ENCODE measurements at regions not wholly inside any gene's neighbourhood (a gene's known extent, or its start where the extent isn't known, plus 50 kb on each side); places are given as distances from the start of the nearest gene placed in this dataset.

- Histone ChIP-seq H3K36me3 (no peaks in the 10 kb centered on the region), H3K4me1 (no peaks in the 10 kb centered on the region), H3K9me3 (no peaks in the 10 kb centered on the region), H3K27ac (no peak overlapping the region), H3K4me3 (no peak overlapping the region), H3K27me3 (no peaks in the 10 kb centered on the region)
- in situ Hi-C loops (cut with MboI; ENCODE audit: low sequenced_read_pairs in 4 of 4): no loop called here
- TF ChIP-seq CTCF (IDR thresholded peaks at IDR 0.05 in 4 of 5, conservative IDR thresholded peaks at IDR 0.05 in 1 of 5) (no peak), POLR2A (IDR thresholded peaks at IDR 0.05) (no peak)
- intact Hi-C loops (cut with DNase I; ENCODE audit: low total_unique reads): no loop called here
- ATAC-seq: no peak
- no peak for DNase-seq
Observed at GRCh38 chrY:21146331-21146730, 364.8 kb upstream of the RBMY1B start.

GRCh38 chrY:21149971-21150370 lies 361.2 kb upstream of the RBMY1B start:
- in situ Hi-C loops (cut with MboI; ENCODE audit: low sequenced_read_pairs in 4 of 4): loop anchor here in 1 of 4 donors (25.0 kb wide), 1 partner anchor 88 kb away; no protein-coding TSS in a partner anchor
- ATAC-seq (no peak), DNase-seq (no peak)
- H3K4me3 ChIP-seq: no peak overlapping the region
- TF ChIP-seq POLR2A (IDR thresholded peaks at IDR 0.05): no peak
- H3K36me3 ChIP-seq: no peaks in the 10 kb centered on the region
- no peaks in the 10 kb centered on the region for H3K27me3 ChIP-seq
- H3K4me1 ChIP-seq: no peaks in the 10 kb centered on the region
- intact Hi-C loops (cut with DNase I; ENCODE audit: low total_unique reads): no loop called here
- no peaks in the 10 kb centered on the region for H3K9me3 ChIP-seq
- H3K27ac ChIP-seq: no peak overlapping the region

GRCh38 chrY:21169821-21170220 lies 341.3 kb upstream of the RBMY1B start:
- Histone ChIP-seq H3K27me3 (no peaks in the 10 kb centered on the region), H3K4me3 (no peak overlapping the region), H3K9me3 (no peaks in the 10 kb centered on the region), H3K4me1 (no peaks in the 10 kb centered on the region), H3K36me3 (no peaks in the 10 kb centered on the region), H3K27ac (no peak overlapping the region)
- ATAC-seq: no peak
- in situ Hi-C loops (cut with MboI; ENCODE audit: low sequenced_read_pairs in 4 of 4) (loop anchor here in 1 of 4 donors (25.0 kb wide), 1 partner anchor 108 kb away; no protein-coding TSS in a partner anchor), intact Hi-C loops (cut with DNase I; ENCODE audit: low total_unique reads) (no loop called here)
- no peak for TF ChIP-seq CTCF (IDR thresholded peaks at IDR 0.05 in 4 of 5, conservative IDR thresholded peaks at IDR 0.05 in 1 of 5)
- TF ChIP-seq POLR2A (IDR thresholded peaks at IDR 0.05): no peak
- no peak for DNase-seq

DNA sequence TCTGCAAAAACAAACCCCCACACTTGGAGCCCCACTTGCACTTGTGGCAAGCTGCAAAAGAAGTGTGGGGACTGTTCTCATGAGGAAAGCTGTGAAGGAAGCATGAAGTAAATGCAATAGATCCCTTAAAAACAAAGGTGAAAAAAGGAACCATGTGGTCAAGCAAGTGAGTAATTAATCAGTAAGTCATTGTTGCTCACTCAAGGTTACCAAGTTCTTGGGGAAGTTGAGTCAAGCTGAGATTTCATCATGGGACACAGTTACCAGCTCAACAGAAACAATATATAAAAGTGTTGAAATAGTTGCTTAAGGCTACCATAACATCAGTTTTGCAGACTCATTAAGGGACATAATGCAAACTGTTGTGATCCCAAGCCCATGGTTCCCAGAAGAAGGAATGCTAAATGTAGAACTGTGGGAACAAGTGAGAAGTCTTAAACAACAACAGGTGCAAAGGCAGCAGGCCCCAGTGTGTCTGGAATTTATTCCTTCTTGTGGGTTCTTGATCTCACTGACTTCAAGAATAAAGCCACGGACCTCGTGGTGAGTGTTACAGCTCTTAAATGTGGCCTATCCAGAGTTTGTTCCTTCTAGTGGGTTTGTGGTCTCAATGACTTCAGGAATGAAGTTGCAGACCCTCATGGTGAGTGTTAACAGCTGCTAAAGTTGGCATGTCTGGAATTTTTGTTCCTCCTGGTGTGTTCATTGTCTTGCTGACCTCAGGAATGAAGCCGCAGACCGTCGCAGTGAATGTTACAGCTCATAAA lies 336.3 kb upstream of the RBMY1B start:
- intact Hi-C loops (cut with DNase I; ENCODE audit: low total_unique reads) (no loop called here), in situ Hi-C loops (cut with MboI; ENCODE audit: low sequenced_read_pairs in 4 of 4) (loop anchor here in 1 of 4 donors (25.0 kb wide), 1 partner anchor 113 kb away; no protein-coding TSS in a partner anchor)
- H3K4me3 ChIP-seq: no peak overlapping the region
- TF ChIP-seq CTCF (IDR thresholded peaks at IDR 0.05 in 4 of 5, conservative IDR thresholded peaks at IDR 0.05 in 1 of 5) (no peak), POLR2A (IDR thresholded peaks at IDR 0.05) (no peak)
- no peaks in the 10 kb centered on the region for H3K4me1 ChIP-seq
- H3K27me3 ChIP-seq: no peaks in the 10 kb centered on the region
- H3K9me3 ChIP-seq: no peaks in the 10 kb centered on the region
- DNase-seq (no peak), ATAC-seq (no peak)
- H3K27ac ChIP-seq: no peak overlapping the region
- H3K36me3 ChIP-seq: no peaks in the 10 kb centered on the region

- H3K36me3 ChIP-seq: no peaks in the 10 kb centered on the region
- no peaks in the 10 kb centered on the region for H3K27me3 ChIP-seq
- no peak overlapping the region for H3K4me3 ChIP-seq
- H3K27ac ChIP-seq: no peak overlapping the region
- TF ChIP-seq POLR2A (IDR thresholded peaks at IDR 0.05) (no peak), CTCF (IDR thresholded peaks at IDR 0.05 in 4 of 5, conservative IDR thresholded peaks at IDR 0.05 in 1 of 5) (no peak)
- DNase-seq (no peak), ATAC-seq (no peak)
- no peaks in the 10 kb centered on the region for H3K9me3 ChIP-seq
- H3K4me1 ChIP-seq: no peaks in the 10 kb centered on the region
- in situ Hi-C loops (cut with MboI; ENCODE audit: low sequenced_read_pairs in 4 of 4) (no loop called here), intact Hi-C loops (cut with DNase I; ENCODE audit: low total_unique reads) (no loop called here)
Observed at GRCh38 chrY:21175505-21175904, 335.6 kb upstream of the RBMY1B start.
